ENCODE measurements at regions not wholly inside any gene's neighbourhood (a gene's known extent, or its start where the extent isn't known, plus 50 kb on each side); places are given as distances from the start of the nearest gene placed in this dataset.
"Not testable (repeated sequence)": the region's sequence is repeated elsewhere in the genome, so short reads cannot be mapped to it uniquely, and the experiment has no call there.

- Mint-ChIP-seq H3K27me3 (no peaks in the 10 kb centered on the region), H3K36me3 (no peaks in the 10 kb centered on the region), H3K4me1 (no peaks in the 10 kb centered on the region), H3K4me3 (no peak overlapping the region), H3K27ac (no peak overlapping the region), H3K9me3 (peaks cover 0 to 4% (median 0%) of the 10 kb centered on the region in 3 donors)
Measured at GRCh38 chr16:76816475-76816874, 374.5 kb upstream of the MON1B start.

- no peak overlapping the region for H3K4me3 Mint-ChIP-seq
- H3K36me3 Mint-ChIP-seq = no peaks in the 10 kb centered on the region
- no peak overlapping the region for H3K27ac Mint-ChIP-seq
- no peaks in the 10 kb centered on the region for H3K4me1 Mint-ChIP-seq
- H3K9me3 Mint-ChIP-seq = peaks cover 0 to 4% (median 0%) of the 10 kb centered on the region in 3 donors
- H3K27me3 Mint-ChIP-seq = no peaks in the 10 kb centered on the region
Measured at GRCh38 chr16:76818606-76819181, 372.3 kb upstream of the MON1B start.

- Mint-ChIP-seq H3K4me3 (no peak overlapping the region), H3K27ac (no peak overlapping the region), H3K4me1 (no peaks in the 10 kb centered on the region), H3K9me3 (peaks cover 0 to 4% (median 0%) of the 10 kb centered on the region in 3 donors), H3K27me3 (no peaks in the 10 kb centered on the region), H3K36me3 (no peaks in the 10 kb centered on the region)
Measured at GRCh38 chr16:76819226-76819916, 371.6 kb upstream of the MON1B start.

GRCh38 chr16:76824221-76824620, 366.8 kb upstream of the MON1B start:
- peaks cover 0 to 4% (median 4%) of the 10 kb centered on the region in 3 donors for H3K9me3 Mint-ChIP-seq
- H3K4me3 Mint-ChIP-seq = no peak overlapping the region
- H3K27ac Mint-ChIP-seq = no peak overlapping the region
- no peaks in the 10 kb centered on the region for H3K36me3 Mint-ChIP-seq
- H3K4me1 Mint-ChIP-seq = no peaks in the 10 kb centered on the region
- no peaks in the 10 kb centered on the region for H3K27me3 Mint-ChIP-seq

- Mint-ChIP-seq H3K9me3 (peaks cover 0 to 4% (median 4%) of the 10 kb centered on the region in 3 donors), H3K4me1 (no peaks in the 10 kb centered on the region), H3K27ac (no peak overlapping the region), H3K36me3 (no peaks in the 10 kb centered on the region), H3K27me3 (no peaks in the 10 kb centered on the region), H3K4me3 (no peak overlapping the region)
Measured at GRCh38 chr16:76824791-76825190, 366.2 kb upstream of the MON1B start.

- H3K27ac Mint-ChIP-seq = no peak overlapping the region
- H3K4me1 Mint-ChIP-seq = no peaks in the 10 kb centered on the region
- peaks cover 0 to 7% (median 2%) of the 10 kb centered on the region in 3 donors for H3K9me3 Mint-ChIP-seq
- H3K4me3 Mint-ChIP-seq = no peak overlapping the region
- no peaks in the 10 kb centered on the region for H3K36me3 Mint-ChIP-seq
- H3K27me3 Mint-ChIP-seq = no peaks in the 10 kb centered on the region
Measured at GRCh38 chr16:76835339-76835738, 355.7 kb upstream of the MON1B start.

GRCh38 chr16:76835779-76836300, 355.1 kb upstream of the MON1B start:
- Mint-ChIP-seq H3K4me3 (no peak overlapping the region), H3K36me3 (no peaks in the 10 kb centered on the region), H3K27me3 (no peaks in the 10 kb centered on the region), H3K9me3 (peaks cover 0 to 7% (median 2%) of the 10 kb centered on the region in 3 donors), H3K27ac (no peak overlapping the region), H3K4me1 (no peaks in the 10 kb centered on the region)

GRCh38 chr16:76837872-76838271, 353.1 kb upstream of the MON1B start:
- Mint-ChIP-seq H3K4me1 (no peaks in the 10 kb centered on the region), H3K36me3 (no peaks in the 10 kb centered on the region), H3K4me3 (no peak overlapping the region), H3K9me3 (peaks cover 2 to 5% (median 4%) of the 10 kb centered on the region in 3 donors), H3K27ac (no peak overlapping the region), H3K27me3 (no peaks in the 10 kb centered on the region)

- H3K4me3 Mint-ChIP-seq = no peak overlapping the region
- peaks cover 0 to 11% (median 6%) of the 10 kb centered on the region in 3 donors for H3K9me3 Mint-ChIP-seq
- no peaks in the 10 kb centered on the region for H3K36me3 Mint-ChIP-seq
- H3K4me1 Mint-ChIP-seq = peaks cover 0 to 1% (median 0%) of the 10 kb centered on the region in 3 donors
- H3K27me3 Mint-ChIP-seq = no peaks in the 10 kb centered on the region
- H3K27ac Mint-ChIP-seq = no peak overlapping the region
Measured at GRCh38 chr16:76854234-76854633, 336.8 kb upstream of the MON1B start.

- no peak overlapping the region for H3K4me3 Mint-ChIP-seq
- no peaks in the 10 kb centered on the region for H3K4me1 Mint-ChIP-seq
Measured at GRCh38 chr16:76856112-76856511, 334.9 kb upstream of the MON1B start.

GRCh38 chr16:76857402-76857801, 333.6 kb upstream of the MON1B start:
- peaks cover 1% of the 10 kb centered on the region for H3K36me3 Mint-ChIP-seq
- H3K27me3 Mint-ChIP-seq = peaks cover 1% of the 10 kb centered on the region
- H3K4me3 Mint-ChIP-seq = no peak overlapping the region
- H3K4me1 Mint-ChIP-seq = no peaks in the 10 kb centered on the region
- peaks cover 2 to 19% (median 6%) of the 10 kb centered on the region in 3 donors for H3K9me3 Mint-ChIP-seq
- H3K27ac Mint-ChIP-seq = no peak overlapping the region

More at GRCh38 chr16:76856112-76856511, 334.9 kb upstream of the MON1B start:
- no peaks in the 10 kb centered on the region for H3K27me3 Mint-ChIP-seq
- H3K27ac Mint-ChIP-seq = no peak overlapping the region
- peaks cover 0 to 19% (median 6%) of the 10 kb centered on the region in 3 donors for H3K9me3 Mint-ChIP-seq
- peaks cover 1% of the 10 kb centered on the region for H3K36me3 Mint-ChIP-seq

- Mint-ChIP-seq H3K4me3 (no peak overlapping the region), H3K27me3 (peaks cover 1% of the 10 kb centered on the region), H3K36me3 (peaks cover 1% of the 10 kb centered on the region), H3K4me1 (no peaks in the 10 kb centered on the region), H3K27ac (no peak overlapping the region), H3K9me3 (peaks cover 4 to 17% (median 6%) of the 10 kb centered on the region in 3 donors)
Measured at GRCh38 chr16:76862901-76863300, 328.1 kb upstream of the MON1B start.

- H3K9me3 Mint-ChIP-seq = peaks cover 0 to 2% (median 2%) of the 10 kb centered on the region in 3 donors
- H3K4me3 Mint-ChIP-seq = no peak overlapping the region
- no peaks in the 10 kb centered on the region for H3K4me1 Mint-ChIP-seq
- no peaks in the 10 kb centered on the region for H3K27me3 Mint-ChIP-seq
- H3K27ac Mint-ChIP-seq = no peak overlapping the region
- H3K36me3 Mint-ChIP-seq = no peaks in the 10 kb centered on the region
Measured at GRCh38 chr16:76866994-76867393, 324.0 kb upstream of the MON1B start.

GRCh38 chr16:76875898-76876297, 315.1 kb upstream of the MON1B start:
- Mint-ChIP-seq H3K36me3 (no peaks in the 10 kb centered on the region), H3K4me1 (no peaks in the 10 kb centered on the region), H3K4me3 (no peak overlapping the region), H3K9me3 (peaks cover 0 to 4% (median 0%) of the 10 kb centered on the region in 3 donors), H3K27ac (no peak overlapping the region), H3K27me3 (no peaks in the 10 kb centered on the region)

GRCh38 chr16:76879420-76879819, 311.6 kb upstream of the MON1B start:
- Mint-ChIP-seq H3K4me1 (no peaks in the 10 kb centered on the region), H3K9me3 (peaks cover 0 to 2% (median 0%) of the 10 kb centered on the region in 3 donors), H3K27me3 (no peaks in the 10 kb centered on the region), H3K36me3 (no peaks in the 10 kb centered on the region), H3K27ac (no peak overlapping the region), H3K4me3 (no peak overlapping the region)

- not testable (repeated sequence) for H3K4me1 Mint-ChIP-seq, H3K9me3 Mint-ChIP-seq, H3K27me3 Mint-ChIP-seq, H3K27ac Mint-ChIP-seq, H3K36me3 Mint-ChIP-seq, H3K4me3 Mint-ChIP-seq
Measured at GRCh38 chr16:76880523-76880922, 310.5 kb upstream of the MON1B start.

All from IgD-negative memory B cell (primary cell).